SK-N-SH (cell line): ENCODE measurements at regions not wholly inside any gene's neighbourhood (a gene's known extent, or its start where the extent isn't known, plus 50 kb on each side); places are given as distances from the start of the nearest gene placed in this dataset.

ENCODE experiments used
- CTCF ChIA-PET: fragments of 300-600, 350-600 bp; formaldehyde crosslinking; extraction: SDS; loops from one replicate; lab custom pipeline; 2021; lab: Yijun Ruan, JAX
- POLR2A ChIA-PET: fragments of 350-600 bp; sonication (Branson Sonifier 250); formaldehyde crosslinking; extraction: SDS; loops from one replicate; lab custom pipeline; 2020; ENCODE audit warnings: antibody characterized with exemption, inconsistent platforms; lab: Yijun Ruan, JAX
- DNase-seq: peaks from one replicate; pipeline ENCODE4 v3.0.0; 2012
- H2AFZ ChIP-seq: fragments of 200-600 bp; sonication (generic); 2 replicates; pipeline ENCODE4 v1.8.1; 2016; ENCODE audit warnings: antibody characterized with exemption, mild to moderate bottlenecking, low read depth
- H3F3A ChIP-seq: fragments of 200-600 bp; sonication (generic); replicated peaks from 2 replicates; pipeline ENCODE3; 2016; ENCODE audit warnings: antibody characterized with exemption, mild to moderate bottlenecking; ENCODE audit not compliant: insufficient read depth
- H3K27ac ChIP-seq, 2 experiments: fragments of 200-500 bp in 1 of 2; fragments of 200-600 bp in 1 of 2; sonication (Bioruptor generic) in 1 of 2; sonication (generic), shearing (Covaris generic) in 1 of 2; 2 replicates each; pipeline versions ENCODE4 v1.5.1 to v1.6.1; 2014 to 2016; ENCODE audit warnings: low read depth in 2 of 2, inconsistent platforms in 1 of 2, low read length in 1 of 2, mild to moderate bottlenecking in 1 of 2, mixed read lengths in 1 of 2
- H3K27me3 ChIP-seq: fragments of 200-600 bp; sonication (generic), shearing (Covaris generic); 2 replicates; pipeline ENCODE4 v1.6.1; 2016; ENCODE audit warnings: mixed run types; ENCODE audit not compliant: insufficient read depth
- H3K36me3 ChIP-seq, 2 experiments: fragments of 200-500 bp in 1 of 2; fragments of 200-600 bp in 1 of 2; sonication (Bioruptor generic) in 1 of 2; sonication (generic) in 1 of 2; replicated peaks in 1 of 2; 2 replicates each; pipeline versions ENCODE3 to v1.5.1; 2014 to 2016; ENCODE audit warnings: low read length in 1 of 2, mild to moderate bottlenecking in 1 of 2; ENCODE audit not compliant: insufficient read depth in 2 of 2, control insufficient read depth in 1 of 2
- H3K4me1 ChIP-seq, 2 experiments: fragments of 200-500 bp in 1 of 2; fragments of 200-600 bp in 1 of 2; sonication (Bioruptor generic) in 1 of 2; sonication (generic), shearing (Covaris generic) in 1 of 2; 2 replicates each; pipeline versions ENCODE4 v1.5.1 to v1.6.1; 2014 to 2016; ENCODE audit warnings: low read depth in 1 of 2, low read length in 1 of 2, mixed run types in 1 of 2; ENCODE audit not compliant: insufficient read depth in 2 of 2, control insufficient read depth in 1 of 2
- H3K4me2 ChIP-seq: fragments of 200-600 bp; sonication (generic), shearing (Covaris generic); 2 replicates; pipeline ENCODE4 v1.6.1; 2017; ENCODE audit warnings: mixed run types
- H3K4me3 ChIP-seq, 2 experiments: fragments of 200-500 bp in 1 of 2; fragments of 200-600 bp in 1 of 2; sonication (Bioruptor generic) in 1 of 2; sonication (generic), shearing (Covaris generic) in 1 of 2; 2 replicates each; pipeline versions ENCODE4 v1.5.1 to v1.8.1; 2014 to 2016; ENCODE audit warnings: low read depth in 2 of 2, inconsistent platforms in 1 of 2, low read length in 1 of 2, mild to moderate bottlenecking in 1 of 2, mixed read lengths in 1 of 2, moderate library complexity in 1 of 2
- H3K79me2 ChIP-seq: fragments of 200-600 bp; sonication (generic); 2 replicates; pipeline ENCODE4 v1.8.1; 2017; ENCODE audit warnings: mild to moderate bottlenecking; ENCODE audit not compliant: insufficient read depth
- H3K9ac ChIP-seq: fragments of 200-600 bp; sonication (generic); 2 replicates; pipeline ENCODE4 v1.6.1; 2017; ENCODE audit warnings: mixed run types
- H3K9me2 ChIP-seq: fragments of 200-600 bp; sonication (generic); 2 replicates; pipeline ENCODE4 v1.6.1; 2017; ENCODE audit warnings: mixed run types
- H3K9me3 ChIP-seq: fragments of 200-600 bp; sonication (generic); 2 replicates; pipeline ENCODE4 v1.6.1; 2017; ENCODE audit warnings: mixed run types, mild to moderate bottlenecking, moderate library complexity
- H4K20me1 ChIP-seq: fragments of 200-600 bp; sonication (generic); 2 replicates; pipeline ENCODE4 v1.6.1; 2017; ENCODE audit warnings: mild to moderate bottlenecking, mixed run types; ENCODE audit not compliant: insufficient read depth
- EZH2phosphoT487 ChIP-seq: fragments of 200-600 bp; sonication (generic); IDR thresholded peaks from 2 replicates; pipeline ENCODE4 v1.6.1; 2017; ENCODE audit warnings: low read depth, mixed run types, mild to moderate bottlenecking, antibody characterized with exemption, moderate library complexity, borderline replicate concordance
- FOSL2 ChIP-seq: IDR thresholded peaks from 2 replicates; pipeline ENCODE4 v1.4.0; 2012; ENCODE audit warnings: low read depth, mild to moderate bottlenecking, moderate library complexity, borderline replicate concordance
- GABPA ChIP-seq: IDR thresholded peaks from 2 replicates; pipeline ENCODE4 v1.4.0; 2012; ENCODE audit warnings: low read depth, mild to moderate bottlenecking
- JUND ChIP-seq: IDR thresholded peaks from 2 replicates; pipeline ENCODE4 v1.4.0; 2012
- RFX5 ChIP-seq: IDR thresholded peaks from 2 replicates; pipeline ENCODE4 v1.6.1; 2012; ENCODE audit warnings: mild to moderate bottlenecking, improper control_type of control experiment, low read length
- TAF1 ChIP-seq: IDR thresholded peaks from 2 replicates; pipeline ENCODE4 v1.6.1; 2012; ENCODE audit warnings: low read depth, mild to moderate bottlenecking, low read length, moderate library complexity, borderline replicate concordance
- TCF12 ChIP-seq: IDR thresholded peaks from 2 replicates; pipeline ENCODE4 v1.4.0; 2012
- WGBS: methylation state at CpG from one replicate; pipeline ENCODE4 v1.1.6; 2017; ENCODE audit warnings: low lambda C conversion rate; 5-methylcytosine and 5-hydroxymethylcytosine counted together
- TF ChIP-seq, protein P1 (sequence below): IDR thresholded peaks from 2 replicates; pipeline ENCODE4 v1.4.0; 2012; ENCODE audit warnings: low read depth, borderline replicate concordance
- TF ChIP-seq, protein P2 (sequence below): fragments of 150-350 bp; IDR thresholded peaks from 2 replicates; pipeline ENCODE4 v1.6.1; 2016; ENCODE audit warnings: mild to moderate bottlenecking, low read depth, low read length
- TF ChIP-seq, protein P3 (sequence below): IDR thresholded peaks from 2 replicates; pipeline ENCODE4 v1.6.1; 2012; ENCODE audit warnings: mild to moderate bottlenecking, low read depth, low read length, moderate library complexity

DNA sequence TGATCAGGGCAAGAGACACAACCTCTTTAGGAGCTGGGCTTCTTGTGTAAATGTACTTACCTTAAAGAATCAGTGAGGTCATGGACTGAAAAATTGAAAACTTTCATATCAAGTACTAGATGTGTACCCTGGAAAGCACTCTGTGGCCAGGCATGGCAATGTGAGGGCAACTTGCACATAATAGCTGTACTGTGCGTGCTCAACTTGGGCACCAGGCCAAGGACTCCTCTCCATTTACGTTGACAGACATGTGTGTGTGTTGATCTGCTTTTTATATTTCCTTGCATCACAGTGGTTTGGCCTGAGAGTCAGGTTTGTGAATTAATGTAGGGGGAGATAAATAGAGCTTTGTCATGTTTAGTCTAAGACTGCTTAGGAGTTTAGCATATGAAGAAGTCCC is 669.5 kb upstream of the REG3G start:
- no peak overlapping the region for H2AFZ ChIP-seq
- 21% methylated on average over 2 of the region's 2 CpGs for WGBS
- no peak overlapping the region for H3K27ac ChIP-seq
- H3K9ac ChIP-seq: no peak overlapping the region
- CTCF ChIA-PET: interaction anchor here (1.0 to 1.3 kb wide), 2 partner anchors 623 to 643 kb away, joined by 3 read pairs; no protein-coding TSS in a partner anchor
- no peak overlapping the region for H3K4me2 ChIP-seq
- peaks cover 3% of the 10 kb centered on the region for H3F3A ChIP-seq
- no peak for DNase-seq
- POLR2A ChIA-PET: no interaction called here
- no peaks in the 10 kb centered on the region for H3K36me3 ChIP-seq
- no peak overlapping the region for H3K4me3 ChIP-seq
- TF ChIP-seq, protein P1, sequence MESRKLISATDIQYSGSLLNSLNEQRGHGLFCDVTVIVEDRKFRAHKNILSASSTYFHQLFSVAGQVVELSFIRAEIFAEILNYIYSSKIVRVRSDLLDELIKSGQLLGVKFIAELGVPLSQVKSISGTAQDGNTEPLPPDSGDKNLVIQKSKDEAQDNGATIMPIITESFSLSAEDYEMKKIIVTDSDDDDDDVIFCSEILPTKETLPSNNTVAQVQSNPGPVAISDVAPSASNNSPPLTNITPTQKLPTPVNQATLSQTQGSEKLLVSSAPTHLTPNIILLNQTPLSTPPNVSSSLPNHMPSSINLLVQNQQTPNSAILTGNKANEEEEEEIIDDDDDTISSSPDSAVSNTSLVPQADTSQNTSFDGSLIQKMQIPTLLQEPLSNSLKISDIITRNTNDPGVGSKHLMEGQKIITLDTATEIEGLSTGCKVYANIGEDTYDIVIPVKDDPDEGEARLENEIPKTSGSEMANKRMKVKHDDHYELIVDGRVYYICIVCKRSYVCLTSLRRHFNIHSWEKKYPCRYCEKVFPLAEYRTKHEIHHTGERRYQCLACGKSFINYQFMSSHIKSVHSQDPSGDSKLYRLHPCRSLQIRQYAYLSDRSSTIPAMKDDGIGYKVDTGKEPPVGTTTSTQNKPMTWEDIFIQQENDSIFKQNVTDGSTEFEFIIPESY: no peak
- TF ChIP-seq, protein P2, sequence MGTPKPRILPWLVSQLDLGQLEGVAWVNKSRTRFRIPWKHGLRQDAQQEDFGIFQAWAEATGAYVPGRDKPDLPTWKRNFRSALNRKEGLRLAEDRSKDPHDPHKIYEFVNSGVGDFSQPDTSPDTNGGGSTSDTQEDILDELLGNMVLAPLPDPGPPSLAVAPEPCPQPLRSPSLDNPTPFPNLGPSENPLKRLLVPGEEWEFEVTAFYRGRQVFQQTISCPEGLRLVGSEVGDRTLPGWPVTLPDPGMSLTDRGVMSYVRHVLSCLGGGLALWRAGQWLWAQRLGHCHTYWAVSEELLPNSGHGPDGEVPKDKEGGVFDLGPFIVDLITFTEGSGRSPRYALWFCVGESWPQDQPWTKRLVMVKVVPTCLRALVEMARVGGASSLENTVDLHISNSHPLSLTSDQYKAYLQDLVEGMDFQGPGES: no peak
- TF ChIP-seq GABPA: no peak
- TF ChIP-seq, all 33 proteins: peak for 0
- Histone ChIP-seq H3K4me1 (no peaks in the 10 kb centered on the region), H3K27me3 (no peaks in the 10 kb centered on the region), H3K79me2 (no peaks in the 10 kb centered on the region), H4K20me1 (no peaks in the 10 kb centered on the region), H3K9me3 (no peaks in the 10 kb centered on the region), H3K9me2 (no peaks in the 10 kb centered on the region)

DNA sequence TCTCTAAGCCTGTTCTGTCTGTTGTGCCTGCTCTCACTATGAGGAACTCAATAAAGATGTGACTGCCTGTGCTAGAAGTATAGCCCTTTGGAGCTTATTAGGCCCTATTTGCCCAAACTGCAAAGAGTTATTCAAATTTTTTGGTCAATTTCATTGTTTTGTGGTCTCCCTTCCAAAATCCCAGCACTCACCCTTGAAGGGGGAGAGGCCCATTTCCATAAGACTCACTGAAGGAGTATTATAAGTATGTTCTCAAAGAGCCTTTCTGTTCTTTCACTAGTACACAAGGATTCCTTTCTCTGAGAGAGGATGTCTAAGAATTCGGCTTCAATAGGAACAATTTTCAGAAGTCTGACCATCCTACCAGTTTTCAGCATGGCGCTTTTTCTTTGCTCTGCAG is 641.9 kb upstream of the REG3G start:
- Histone ChIP-seq H3K27ac (no peak overlapping the region), H2AFZ (no peak overlapping the region)
- TF ChIP-seq, protein P3, sequence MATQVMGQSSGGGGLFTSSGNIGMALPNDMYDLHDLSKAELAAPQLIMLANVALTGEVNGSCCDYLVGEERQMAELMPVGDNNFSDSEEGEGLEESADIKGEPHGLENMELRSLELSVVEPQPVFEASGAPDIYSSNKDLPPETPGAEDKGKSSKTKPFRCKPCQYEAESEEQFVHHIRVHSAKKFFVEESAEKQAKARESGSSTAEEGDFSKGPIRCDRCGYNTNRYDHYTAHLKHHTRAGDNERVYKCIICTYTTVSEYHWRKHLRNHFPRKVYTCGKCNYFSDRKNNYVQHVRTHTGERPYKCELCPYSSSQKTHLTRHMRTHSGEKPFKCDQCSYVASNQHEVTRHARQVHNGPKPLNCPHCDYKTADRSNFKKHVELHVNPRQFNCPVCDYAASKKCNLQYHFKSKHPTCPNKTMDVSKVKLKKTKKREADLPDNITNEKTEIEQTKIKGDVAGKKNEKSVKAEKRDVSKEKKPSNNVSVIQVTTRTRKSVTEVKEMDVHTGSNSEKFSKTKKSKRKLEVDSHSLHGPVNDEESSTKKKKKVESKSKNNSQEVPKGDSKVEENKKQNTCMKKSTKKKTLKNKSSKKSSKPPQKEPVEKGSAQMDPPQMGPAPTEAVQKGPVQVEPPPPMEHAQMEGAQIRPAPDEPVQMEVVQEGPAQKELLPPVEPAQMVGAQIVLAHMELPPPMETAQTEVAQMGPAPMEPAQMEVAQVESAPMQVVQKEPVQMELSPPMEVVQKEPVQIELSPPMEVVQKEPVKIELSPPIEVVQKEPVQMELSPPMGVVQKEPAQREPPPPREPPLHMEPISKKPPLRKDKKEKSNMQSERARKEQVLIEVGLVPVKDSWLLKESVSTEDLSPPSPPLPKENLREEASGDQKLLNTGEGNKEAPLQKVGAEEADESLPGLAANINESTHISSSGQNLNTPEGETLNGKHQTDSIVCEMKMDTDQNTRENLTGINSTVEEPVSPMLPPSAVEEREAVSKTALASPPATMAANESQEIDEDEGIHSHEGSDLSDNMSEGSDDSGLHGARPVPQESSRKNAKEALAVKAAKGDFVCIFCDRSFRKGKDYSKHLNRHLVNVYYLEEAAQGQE: no peak
- TF ChIP-seq EZH2phosphoT487 (no peak), JUND (no peak), TAF1 (no peak), FOSL2 (no peak), TCF12 (no peak), RFX5 (no peak)

More for the DNA sequence above, 641.9 kb upstream of the REG3G start:
- no peaks in the 10 kb centered on the region for H3F3A ChIP-seq
- 49% methylated on average over 2 of the region's 2 CpGs for WGBS
- H3K9me2 ChIP-seq: no peaks in the 10 kb centered on the region
- no peaks in the 10 kb centered on the region for H3K4me1 ChIP-seq
- H3K4me3 ChIP-seq: no peak overlapping the region
- H3K36me3 ChIP-seq: no peaks in the 10 kb centered on the region
- H3K9ac ChIP-seq: no peak overlapping the region
- no peaks in the 10 kb centered on the region for H3K9me3 ChIP-seq
- no peaks in the 10 kb centered on the region for H3K79me2 ChIP-seq
- no peak overlapping the region for H3K4me2 ChIP-seq
- CTCF ChIA-PET: no interaction called here
- H4K20me1 ChIP-seq: no peaks in the 10 kb centered on the region
- POLR2A ChIA-PET: no interaction called here
- no peak for DNase-seq
- no peaks in the 10 kb centered on the region for H3K27me3 ChIP-seq
